ENCODE measurements at regions not wholly inside any gene's neighbourhood (a gene's known extent, or its start where the extent isn't known, plus 50 kb on each side); places are given as distances from the start of the nearest gene placed in this dataset.

DNA sequence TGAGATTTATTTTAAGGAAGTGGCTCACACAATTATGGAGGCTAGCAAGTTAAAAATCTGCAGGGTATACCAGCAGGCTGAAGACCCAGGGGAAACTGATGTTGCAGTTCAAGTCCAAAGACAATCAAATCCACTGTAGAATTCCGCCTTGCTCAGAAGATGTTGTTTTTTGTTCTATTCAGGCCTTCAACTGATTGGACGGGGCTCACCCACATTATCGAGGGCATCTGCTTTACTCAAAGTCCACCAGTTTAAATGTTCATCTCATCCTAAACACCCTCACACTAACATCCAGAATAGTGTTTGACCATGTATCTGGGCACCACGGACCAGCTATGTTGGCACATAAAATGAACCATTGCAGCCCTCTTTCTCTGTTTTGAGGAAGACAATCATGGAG is 211.2 kb upstream of the GPR26 start:
- no peak for DNase-seq (ENCODE audit: low spot score)

DNA sequence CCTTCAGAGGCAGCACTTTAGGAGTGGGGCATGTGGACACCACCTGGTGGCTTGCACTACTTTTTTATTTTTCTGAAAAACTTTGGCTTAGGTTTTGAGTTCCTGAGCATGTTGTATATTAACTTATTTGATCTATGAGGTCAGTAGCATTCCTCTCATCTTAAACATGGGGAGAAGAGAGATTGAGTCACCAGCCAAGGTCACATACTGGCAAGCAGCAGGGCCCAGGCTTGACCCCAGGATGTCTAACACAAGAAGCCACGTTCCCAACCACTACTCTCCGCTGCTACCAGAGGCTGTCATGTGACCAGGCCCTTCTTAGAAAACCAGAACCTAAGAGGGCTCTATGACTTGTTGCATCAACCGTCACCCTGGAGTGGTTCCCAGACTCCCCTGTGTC is 210.3 kb upstream of the GPR26 start:
- DNase-seq (ENCODE audit: low spot score), result no peak

DNA sequence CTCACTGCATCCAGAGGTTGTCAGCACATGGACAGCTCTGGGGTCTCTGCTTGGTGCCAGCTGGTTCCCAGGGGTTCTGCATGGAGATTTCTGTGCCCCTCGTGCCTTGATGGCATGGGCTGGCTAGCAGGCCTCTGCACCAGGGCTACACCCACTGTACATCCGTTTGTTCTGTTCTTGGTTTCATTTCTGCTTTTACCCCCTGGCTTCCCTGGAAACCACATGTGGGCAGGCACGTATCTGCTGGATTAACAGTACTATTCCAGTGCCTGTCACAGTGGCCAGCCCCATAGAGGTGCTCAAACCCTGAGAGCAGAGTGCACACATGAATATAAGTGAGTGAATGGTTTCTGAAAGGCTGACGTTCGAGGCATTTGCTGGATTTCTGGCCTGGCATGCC is 207.2 kb upstream of the GPR26 start:
- DNase-seq (ENCODE audit: low spot score), result no peak

DNA sequence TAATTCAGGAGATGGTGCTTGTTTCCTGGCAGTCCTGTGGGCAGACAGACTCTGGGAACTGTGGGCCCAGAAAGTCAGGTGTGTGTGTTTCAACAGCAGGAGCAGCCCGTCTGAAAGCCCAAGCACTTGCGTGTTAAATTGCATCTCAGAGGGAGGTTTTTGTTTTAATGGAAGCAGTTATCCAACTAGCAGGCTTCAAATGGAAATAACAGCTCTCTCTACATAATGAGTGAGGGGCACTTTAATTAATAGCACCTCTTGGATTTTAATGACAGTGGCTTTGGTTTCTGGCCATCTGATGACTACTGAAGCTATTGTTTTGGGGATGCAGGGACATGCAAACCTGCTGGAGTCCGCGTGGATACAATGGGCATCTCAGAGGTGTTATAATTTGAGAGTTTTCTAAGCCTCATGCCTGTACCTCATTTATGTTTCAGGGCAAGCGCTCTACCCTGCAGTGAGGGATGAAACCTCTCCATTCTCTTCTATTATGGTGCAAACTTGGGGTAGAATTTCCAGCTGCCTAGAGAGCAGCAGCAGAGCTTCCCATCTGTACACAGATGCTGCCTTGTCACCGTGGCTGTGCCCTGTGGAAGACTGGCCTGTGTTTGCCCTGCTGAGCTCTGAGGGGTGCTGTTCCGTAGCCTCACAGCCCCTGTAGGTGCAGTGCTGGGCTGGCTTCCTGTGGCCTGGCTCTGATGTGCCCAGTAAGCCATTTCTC is 206.6 kb upstream of the GPR26 start:
- DNase-seq (ENCODE audit: low spot score), result no peak

DNA sequence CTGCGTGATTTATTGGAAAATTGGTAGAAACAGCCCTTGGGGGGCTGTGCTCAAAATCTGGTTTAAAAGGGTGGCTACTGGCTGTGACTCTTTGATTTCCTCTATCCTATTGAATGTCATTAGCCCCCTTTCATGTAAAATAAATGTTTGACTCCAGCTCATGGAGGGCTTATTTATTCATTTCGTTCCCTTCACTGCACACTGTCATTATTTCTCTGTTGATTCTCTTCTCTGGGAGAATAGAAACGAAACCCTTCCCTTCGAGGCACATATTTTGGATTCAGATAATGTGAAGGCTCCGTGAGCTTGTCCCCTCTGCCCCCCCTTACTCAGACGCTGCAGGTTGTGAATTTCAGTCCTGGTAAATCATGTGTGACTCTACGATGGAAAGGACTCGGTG is 203.9 kb upstream of the GPR26 start:
- no peak for DNase-seq (ENCODE audit: low spot score)

DNA sequence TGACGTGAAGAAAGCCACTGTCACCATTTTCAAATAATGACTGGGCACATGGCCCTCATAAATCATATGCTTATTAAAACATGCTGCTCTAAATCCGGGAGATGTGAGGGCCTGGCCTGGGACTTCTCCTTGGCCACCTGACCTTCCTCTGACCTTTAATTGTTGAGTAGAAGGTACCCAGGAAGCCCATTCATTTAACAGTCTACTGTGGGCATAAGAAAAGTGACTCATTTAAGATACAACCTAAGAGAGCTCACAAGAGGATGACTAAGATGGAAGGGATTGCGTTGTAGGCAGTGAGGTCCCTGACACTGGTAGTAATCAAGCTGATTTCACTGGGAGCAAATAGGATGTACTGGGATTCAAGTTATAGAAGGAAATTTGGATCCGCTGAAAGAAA is 203.4 kb upstream of the GPR26 start:
- no peak for DNase-seq (ENCODE audit: low spot score)

DNA sequence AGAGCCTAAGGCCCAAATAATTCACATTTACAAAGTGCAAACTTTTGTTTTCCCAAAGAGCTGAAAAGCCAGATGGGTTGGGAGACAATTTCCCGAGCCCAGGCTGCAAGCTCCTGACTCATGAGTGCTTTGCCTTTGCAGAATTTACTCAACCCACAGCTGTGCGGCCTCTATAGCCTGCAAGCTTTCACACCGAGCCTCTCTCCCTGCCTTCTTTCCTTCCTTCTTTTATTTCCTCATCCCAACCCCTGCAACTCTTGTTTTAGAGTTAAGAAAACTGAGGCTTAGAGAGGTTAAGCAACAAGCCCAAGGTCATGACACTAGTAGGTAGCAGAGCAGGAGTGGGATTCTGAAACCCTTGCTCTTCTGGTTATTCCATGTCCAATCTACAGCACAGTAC is 203.0 kb upstream of the GPR26 start:
- DNase-seq (ENCODE audit: low spot score), result no peak

DNA sequence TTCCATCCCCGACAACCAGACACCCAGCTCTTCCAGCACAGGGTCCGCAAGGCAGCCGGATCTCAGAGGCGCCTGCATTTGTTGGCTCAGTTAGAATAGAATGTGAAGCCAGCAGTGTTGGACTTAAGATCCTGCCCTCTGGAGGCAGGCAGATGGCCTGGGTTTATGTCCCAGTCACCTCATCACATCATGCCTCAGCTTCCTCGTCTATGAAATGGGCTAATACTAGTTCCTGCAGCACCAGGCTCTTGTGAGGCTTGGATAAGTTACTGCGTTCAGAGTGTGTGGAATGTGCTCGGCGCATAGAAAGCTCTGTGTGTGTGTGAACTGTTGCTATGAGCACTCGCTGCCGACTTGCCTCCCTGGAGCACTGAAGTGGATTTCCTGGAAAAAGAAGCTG is 202.5 kb upstream of the GPR26 start:
- no peak for DNase-seq (ENCODE audit: low spot score)

DNA sequence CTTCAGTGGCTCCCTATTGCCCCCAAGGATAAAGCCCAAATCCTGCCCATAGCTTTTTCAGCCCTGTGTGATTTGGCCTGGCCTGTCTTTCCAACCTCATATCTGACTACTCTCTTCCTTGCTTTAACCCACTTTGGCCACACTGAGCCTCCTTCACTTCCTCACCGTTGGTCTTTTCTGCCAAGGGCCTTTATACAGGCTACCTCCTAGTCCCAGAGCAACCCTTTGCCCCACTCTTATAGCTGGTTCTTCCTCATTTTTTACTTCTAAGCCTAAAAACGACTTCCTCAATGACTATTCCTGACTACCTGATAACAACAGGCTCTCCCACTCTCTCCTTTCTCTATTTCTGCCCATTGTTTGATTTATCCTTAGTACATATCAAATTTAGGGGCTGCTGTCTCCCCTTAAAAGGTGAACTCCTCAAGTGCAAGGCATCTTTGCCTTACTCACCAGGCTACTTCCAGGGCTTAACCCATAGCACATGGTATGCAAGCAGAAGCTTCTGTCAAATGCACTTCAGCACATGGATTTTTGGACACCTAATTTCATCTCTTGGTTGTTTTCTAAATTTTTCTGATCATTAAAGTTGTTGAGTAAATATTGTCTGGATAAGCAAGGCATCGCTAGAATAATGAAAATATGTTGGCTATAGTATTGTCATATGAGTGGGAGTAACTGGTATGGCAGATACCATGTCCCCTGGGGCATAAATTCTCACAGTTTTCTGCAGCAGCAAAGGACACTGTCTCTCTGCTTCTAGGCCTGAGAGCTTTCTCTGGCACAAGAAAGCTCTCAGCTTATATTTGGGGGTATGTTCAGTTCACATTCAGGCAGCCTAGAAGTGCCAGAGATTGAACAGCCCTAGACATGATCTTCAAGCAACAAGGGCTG is 201.5 kb upstream of the GPR26 start:
- no peak for DNase-seq (ENCODE audit: low spot score)

DNA sequence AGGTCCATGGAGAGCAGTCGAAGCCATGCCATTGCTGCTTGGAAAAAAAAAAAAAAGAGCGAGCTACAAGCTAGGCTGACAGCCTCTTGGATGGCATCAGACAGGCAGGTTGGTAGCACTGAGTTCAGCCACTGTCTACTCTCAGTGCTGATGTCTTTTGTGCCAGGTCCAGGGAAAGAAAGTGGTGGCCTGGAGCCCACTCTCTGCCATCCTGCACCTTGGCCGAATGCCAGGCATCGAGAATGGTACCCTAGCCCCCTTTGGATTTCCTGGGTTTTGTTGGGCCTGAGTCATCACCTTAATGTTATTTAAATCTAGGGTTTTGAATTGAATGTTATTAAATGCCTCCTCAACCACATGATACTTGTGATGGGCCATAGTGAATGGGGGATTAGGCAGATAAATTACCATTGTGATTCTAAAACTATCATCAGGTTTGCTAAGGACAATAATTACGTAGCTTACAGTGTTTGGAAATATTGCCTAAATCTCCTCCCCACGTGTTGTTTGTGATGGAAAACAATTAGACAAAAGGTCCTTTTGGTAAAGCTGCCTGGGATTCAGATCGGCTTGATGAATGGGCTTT is 195.7 kb upstream of the GPR26 start:
- no peak for DNase-seq (ENCODE audit: low spot score)

DNA sequence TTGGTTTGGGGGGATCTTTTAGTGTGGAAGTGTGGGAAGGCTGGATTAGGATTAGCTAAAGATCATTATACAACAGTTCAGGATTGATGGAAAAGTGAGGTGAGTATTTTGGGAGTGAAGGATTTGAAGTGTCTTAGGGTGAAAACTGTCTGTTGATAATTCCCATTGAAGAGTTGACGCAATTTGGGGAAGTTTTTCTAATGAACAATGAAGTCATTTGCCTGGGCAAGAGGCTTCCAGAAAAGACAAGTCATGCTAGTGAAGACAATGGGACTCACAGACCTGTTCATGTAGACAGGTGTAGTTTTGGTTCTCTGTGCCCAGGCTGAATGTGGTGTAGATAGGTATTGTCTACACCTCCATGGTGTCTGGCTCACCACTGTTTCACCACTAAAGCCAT is 194.3 kb upstream of the GPR26 start:
- no peak for DNase-seq (ENCODE audit: low spot score)

DNA sequence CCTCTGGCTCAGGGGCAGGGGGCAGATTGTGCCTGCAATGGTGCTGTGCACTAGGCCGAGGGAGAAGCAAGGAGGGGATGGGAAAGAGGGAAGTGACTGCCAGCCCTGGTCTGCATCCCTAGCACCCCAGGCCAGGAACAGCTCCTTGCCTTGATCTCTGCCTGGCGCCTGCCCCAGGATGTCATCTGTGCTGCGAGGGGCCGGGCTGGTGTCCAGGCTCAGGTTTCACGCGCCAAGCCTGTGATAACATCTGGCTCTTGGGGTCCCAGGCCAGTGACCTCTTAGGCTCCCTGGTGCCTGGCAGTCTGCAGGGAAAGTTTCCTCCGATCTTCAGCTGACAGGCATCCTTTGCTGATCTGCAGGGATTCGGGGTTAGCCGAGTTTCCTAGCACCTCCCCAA is 193.5 kb upstream of the GPR26 start:
- no peak for DNase-seq (ENCODE audit: low spot score)

DNA sequence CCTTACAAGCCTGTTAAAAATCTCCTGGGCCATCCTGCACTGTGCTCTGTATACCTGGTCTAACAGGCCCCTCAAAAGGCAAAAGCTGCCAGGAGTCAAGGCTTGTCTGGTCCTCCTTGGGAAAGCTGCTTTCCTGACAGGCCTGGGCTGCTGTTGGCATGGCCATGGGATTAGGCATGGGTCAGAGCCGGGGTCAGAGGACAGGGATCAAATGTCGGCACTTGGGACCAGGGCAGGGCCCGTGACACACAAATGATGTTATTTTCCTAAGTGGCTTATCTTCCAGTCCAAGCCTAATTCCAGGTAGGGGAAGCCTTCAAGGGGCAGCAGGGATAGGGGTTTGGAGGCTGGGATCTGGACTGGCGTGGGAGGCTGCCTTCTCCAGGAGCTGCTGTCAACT is 191.5 kb upstream of the GPR26 start:
- DNase-seq (ENCODE audit: low spot score), result no peak

DNA sequence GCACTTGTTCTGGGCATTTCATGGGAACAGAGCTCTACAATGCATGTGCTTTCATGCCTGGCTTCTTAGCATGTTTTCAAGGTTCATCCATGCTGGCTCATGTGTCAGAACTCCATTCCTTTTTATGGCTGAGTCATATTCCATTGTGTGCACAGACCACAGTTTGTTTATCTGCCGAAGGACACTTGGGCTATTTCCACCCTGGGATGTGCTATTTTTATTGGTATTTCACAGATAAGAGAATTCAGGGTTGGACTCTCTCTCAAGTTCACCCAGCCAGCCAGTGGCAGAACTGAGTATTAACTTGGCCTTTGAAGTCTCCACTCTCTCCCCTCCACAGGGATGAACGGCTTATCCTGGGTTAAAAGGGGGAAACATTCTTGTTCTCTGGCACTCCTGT is 190.7 kb upstream of the GPR26 start:
- DNase-seq (ENCODE audit: low spot score), result no peak

DNA sequence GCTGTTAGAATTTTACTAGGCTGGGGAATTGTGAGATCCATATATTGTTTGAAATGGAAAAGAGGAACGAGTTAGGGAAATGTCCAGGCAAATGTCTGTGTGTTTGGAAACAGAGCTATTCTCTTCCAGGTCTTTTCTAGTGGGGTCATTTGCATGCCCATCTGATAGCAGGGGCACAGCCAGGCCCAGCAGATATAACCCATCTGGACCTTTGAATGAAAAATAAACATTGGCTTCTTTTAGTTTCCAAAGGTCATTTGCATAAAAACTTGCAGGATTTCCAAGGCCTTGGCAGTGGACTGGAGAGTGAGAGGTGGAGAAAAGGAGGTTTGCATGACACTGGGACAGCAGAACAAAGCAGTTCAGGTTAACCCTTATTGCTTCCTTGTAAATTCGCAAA is 188.0 kb upstream of the GPR26 start:
- no peak for DNase-seq (ENCODE audit: low spot score)

DNA sequence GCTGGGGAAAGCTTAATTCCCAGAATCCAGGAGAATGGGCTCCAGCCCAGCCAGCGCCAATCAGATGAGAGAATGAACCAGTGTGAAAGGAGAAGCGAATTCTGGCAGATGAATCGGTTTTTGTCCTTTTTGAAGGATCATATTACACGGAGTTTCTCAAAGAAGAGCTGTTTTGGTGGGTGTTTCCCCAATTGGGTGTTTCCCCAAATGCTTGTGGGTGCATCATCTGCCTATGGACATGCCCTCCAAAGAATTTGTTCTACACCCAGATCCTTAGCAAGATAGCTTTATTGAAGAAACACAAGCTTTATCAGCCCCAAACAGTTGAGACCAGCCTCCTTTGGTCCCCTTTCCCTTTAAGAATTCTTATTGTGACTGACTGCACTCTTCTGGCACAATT is 186.5 kb upstream of the GPR26 start:
- no peak for DNase-seq (ENCODE audit: low spot score)

DNA sequence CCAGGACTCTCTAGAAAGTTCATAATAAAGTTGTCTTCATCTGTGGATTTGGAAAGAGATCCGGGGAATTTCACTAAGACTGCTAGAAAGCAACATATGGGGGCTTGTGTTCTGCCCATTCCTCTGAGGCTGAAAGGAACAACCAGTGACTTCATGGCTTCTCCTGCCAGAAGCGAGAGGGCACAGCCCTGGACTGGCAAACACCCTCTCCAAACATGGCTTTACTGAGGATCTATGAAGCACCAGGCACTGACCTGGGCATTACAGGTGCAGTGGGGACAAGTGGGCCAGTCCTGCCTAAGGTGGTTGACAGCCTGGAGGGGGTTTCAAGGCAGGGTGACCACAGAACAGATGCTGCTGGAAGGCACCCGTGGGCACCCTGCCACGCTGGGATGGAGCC is 185.8 kb upstream of the GPR26 start:
- no peak for DNase-seq (ENCODE audit: low spot score)

DNA sequence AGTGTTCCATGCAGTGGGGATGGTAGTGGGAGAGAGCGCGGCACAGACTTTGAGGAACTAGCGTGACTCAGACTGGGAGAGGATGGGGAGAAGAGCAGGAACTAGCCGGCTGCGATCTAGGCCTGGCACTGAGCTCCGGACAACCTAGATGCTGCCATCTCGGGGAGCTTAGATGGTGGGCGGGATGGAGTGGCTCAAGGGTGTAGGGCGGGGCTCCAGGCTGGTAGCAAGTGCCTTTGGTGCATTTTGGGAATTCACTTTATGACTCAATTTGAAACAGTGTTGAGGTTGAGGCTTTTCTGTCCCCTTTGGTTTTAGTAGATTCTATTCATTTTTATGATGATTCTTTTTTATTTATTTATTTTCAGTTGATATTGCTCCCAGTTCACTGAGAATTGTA is 185.3 kb upstream of the GPR26 start:
- no peak for DNase-seq (ENCODE audit: low spot score)

DNA sequence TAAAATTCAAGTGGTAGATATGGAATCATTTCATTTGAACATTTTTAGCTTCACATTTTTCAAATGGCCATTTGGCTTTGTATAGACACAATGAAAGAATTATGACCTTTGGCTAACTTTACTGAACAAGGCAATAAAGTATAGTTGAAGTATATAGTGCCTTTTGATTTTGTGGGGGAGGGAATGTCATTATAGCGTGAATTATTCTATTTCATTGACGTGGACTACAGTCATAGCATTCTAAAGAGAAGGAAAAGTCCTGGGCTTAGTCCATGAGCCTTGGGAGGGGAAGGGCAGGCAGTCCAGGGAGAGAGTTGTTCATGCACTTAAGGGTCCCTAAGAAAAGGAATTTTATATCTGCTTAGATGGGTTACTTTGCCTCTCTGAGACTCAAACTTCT is 181.4 kb upstream of the GPR26 start:
- no peak for DNase-seq (ENCODE audit: low spot score)

DNA sequence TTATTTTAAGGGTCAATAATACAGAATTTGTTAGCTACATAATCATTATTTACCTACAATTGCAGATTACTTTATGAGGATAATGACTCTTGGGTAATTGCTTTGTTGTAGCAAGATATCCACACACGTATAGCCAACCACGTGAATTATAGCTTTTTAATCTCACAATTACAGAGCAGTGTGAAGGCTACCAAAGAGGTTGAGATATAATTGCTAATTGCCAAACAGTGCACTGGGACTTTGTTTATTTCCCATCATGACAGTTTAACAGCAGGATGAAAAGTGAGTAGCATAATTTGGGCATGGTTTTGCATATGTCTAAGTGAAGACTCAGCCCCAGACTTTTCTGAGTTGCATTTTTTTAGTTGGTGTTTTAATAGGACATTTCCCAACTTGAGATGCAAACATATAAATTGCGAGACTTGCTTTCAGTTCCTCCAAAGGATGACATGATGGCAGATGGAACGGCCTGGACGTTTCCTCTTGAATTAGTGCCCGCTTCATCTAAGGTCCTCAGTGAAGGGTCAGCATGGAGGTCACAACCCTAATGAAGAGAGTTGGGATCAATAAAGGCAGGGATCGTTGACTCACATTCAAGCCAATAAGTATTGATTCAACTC is 180.7 kb upstream of the GPR26 start:
- no peak for DNase-seq (ENCODE audit: low spot score)

DNA sequence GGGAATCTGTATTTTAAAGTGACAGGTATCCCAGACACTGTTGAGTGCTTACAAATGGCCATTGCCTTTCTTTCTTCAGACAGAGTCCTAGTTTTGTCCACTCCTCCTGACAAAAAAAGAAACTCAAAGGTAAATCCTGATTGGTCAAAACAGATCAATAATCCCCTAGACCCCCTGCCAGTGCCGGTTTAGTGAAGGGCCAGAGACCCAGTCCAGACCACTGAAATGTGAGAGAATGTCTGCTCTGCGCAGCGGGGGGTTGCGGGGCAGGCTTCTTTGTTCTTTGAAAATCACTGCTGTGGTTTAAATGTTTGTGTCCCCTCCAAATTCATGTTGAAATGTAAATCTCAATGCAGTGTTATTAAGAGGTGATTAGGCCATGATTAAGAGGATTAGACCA is 177.7 kb upstream of the GPR26 start:
- DNase-seq (ENCODE audit: low spot score), result no peak

DNA sequence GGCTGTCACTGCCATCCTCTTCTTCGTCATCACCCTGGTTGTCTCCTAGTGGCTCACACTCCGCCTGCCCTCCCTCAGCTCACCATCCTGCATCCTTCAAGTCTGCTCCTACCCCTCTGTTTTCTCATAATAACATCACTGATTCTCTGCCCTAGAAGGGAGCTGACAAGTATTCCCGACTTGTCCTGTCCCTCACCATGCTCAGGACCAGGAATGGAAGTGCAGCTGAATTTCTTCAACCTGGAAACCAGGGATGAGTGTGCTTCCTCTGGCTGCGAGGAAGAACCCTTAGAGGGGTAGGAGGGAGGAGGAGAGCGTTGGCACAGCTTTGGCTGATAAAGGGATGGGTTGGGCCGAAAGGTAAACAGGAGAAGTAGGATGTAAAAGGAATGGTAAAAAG is 174.8 kb upstream of the GPR26 start:
- no peak for DNase-seq (ENCODE audit: low spot score)

DNA sequence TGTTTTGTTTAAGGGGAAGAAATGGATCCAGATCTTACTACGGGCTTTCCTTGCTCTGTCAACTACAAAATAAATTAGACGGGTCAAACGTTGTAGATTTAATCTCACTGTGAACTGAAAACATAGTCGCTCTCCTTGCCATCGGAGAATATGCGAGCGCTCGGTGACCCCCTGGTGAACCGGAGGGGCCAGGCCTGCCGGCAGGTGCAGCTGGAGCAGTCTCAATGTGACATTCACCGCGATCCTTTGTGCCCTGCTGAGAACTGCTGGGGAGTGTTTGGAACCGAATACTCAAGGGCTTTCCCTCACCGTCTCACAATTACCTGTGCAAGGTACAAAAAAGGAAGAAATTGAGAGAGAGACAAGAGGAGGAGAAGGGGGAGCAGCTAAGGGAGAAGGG is 174.1 kb upstream of the GPR26 start:
- DNase-seq (ENCODE audit: low spot score), result no peak
